ENCODE measurements at regions not wholly inside any gene's neighbourhood (a gene's known extent, or its start where the extent isn't known, plus 50 kb on each side); places are given as distances from the start of the nearest gene placed in this dataset.

DNA sequence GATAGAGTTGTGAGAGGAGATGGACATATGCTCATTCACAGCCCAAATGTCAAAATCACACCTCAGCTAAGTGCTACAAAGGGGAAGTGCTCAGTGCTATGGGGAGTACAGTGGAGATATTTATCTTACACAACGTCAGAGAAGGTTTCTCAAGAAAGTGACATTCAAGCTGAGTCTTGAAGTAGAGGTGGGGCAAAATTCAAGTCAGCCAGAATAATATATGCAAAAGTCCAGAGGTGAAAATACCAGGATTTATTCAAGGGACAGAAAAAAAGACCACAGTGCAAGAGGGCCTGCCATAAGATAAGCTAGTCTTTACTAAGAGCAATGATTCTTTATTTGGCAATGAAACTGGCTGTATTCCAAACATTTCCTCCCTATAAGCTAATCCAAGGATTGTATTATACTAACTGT is 327.8 kb upstream of the PIK3R1 start:
- ATAC-seq (ENCODE audit: poor library complexity), result no peak
- H3K27me3 Mint-ChIP-seq, result peaks cover 10% of the 10 kb centered on the region

DNA sequence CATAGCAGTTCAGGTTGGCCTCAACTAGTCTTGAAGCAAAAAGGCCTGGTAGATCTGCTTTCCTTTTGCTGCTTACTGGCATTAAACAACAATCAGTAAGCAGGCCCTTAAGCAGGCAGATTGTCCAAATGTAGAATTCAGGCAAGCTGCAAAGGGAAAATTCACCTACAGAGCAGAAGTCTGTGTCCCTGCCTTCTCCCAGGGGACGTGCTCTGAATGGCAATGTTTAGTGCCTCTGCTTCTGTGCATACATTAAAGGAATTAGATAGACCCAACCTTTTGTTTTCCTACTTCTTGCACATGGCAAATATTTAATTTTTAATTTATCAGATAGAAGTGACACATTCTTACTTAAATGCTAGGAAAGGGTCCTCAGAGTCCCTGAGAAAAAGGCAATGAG is 328.8 kb upstream of the PIK3R1 start:
- ATAC-seq (ENCODE audit: poor library complexity) (no peak), DNase-seq (no peak)
- H3K4me1 ChIP-seq (ENCODE audit: insufficient read depth, low read length), result no peaks in the 10 kb centered on the region
- Mint-ChIP-seq H3K27me3 (peaks cover 10% of the 10 kb centered on the region), H3K4me1 (ENCODE audit: low read depth) (no peaks in the 10 kb centered on the region), H3K27ac (no peak overlapping the region), H3K9me3 (no peaks in the 10 kb centered on the region), H3K4me3 (no peak overlapping the region), H3K36me3 (ENCODE audit: low read depth) (no peaks in the 10 kb centered on the region)
- intact Hi-C loops (cut with DNase I, micrococcal nuclease), result no loop called here
- CTCF ChIA-PET, result no interaction called here
- POLR2A ChIA-PET, result no interaction called here
- no peak overlapping the region for H3K4me3 ChIP-seq (ENCODE audit: low read length)
- H3K27me3 ChIP-seq (ENCODE audit: control insufficient read depth in 1 of 2, insufficient read depth in 2 of 2, low read length in 2 of 2), result no peaks in the 10 kb centered on the region
- TF ChIP-seq, protein P1, sequence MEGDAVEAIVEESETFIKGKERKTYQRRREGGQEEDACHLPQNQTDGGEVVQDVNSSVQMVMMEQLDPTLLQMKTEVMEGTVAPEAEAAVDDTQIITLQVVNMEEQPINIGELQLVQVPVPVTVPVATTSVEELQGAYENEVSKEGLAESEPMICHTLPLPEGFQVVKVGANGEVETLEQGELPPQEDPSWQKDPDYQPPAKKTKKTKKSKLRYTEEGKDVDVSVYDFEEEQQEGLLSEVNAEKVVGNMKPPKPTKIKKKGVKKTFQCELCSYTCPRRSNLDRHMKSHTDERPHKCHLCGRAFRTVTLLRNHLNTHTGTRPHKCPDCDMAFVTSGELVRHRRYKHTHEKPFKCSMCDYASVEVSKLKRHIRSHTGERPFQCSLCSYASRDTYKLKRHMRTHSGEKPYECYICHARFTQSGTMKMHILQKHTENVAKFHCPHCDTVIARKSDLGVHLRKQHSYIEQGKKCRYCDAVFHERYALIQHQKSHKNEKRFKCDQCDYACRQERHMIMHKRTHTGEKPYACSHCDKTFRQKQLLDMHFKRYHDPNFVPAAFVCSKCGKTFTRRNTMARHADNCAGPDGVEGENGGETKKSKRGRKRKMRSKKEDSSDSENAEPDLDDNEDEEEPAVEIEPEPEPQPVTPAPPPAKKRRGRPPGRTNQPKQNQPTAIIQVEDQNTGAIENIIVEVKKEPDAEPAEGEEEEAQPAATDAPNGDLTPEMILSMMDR (IDR thresholded peaks at IDR 0.05), result no peak
- no peak overlapping the region for H3K27ac ChIP-seq (ENCODE audit: low read depth in 1 of 2, low read length in 2 of 2)
- no peaks in the 10 kb centered on the region for H3K36me3 ChIP-seq (ENCODE audit: insufficient read depth, low read length)
- H3K9me3 ChIP-seq (ENCODE audit: control insufficient read depth in 1 of 2, insufficient read depth in 1 of 2, low read length in 2 of 2), result no peaks in the 10 kb centered on the region

More for the DNA sequence above, 327.8 kb upstream of the PIK3R1 start:
- no peak for DNase-seq
- Mint-ChIP-seq H3K4me1 (ENCODE audit: low read depth) (no peaks in the 10 kb centered on the region), H3K9me3 (no peaks in the 10 kb centered on the region), H3K4me3 (no peak overlapping the region), H3K27ac (no peak overlapping the region), H3K36me3 (ENCODE audit: low read depth) (no peaks in the 10 kb centered on the region)
- Histone ChIP-seq H3K4me1 (ENCODE audit: insufficient read depth, low read length) (no peaks in the 10 kb centered on the region), H3K27ac (ENCODE audit: low read depth in 1 of 2, low read length in 2 of 2) (no peak overlapping the region), H3K36me3 (ENCODE audit: insufficient read depth, low read length) (no peaks in the 10 kb centered on the region), H3K4me3 (ENCODE audit: low read length) (no peak overlapping the region), H3K9me3 (ENCODE audit: control insufficient read depth in 1 of 2, insufficient read depth in 1 of 2, low read length in 2 of 2) (no peaks in the 10 kb centered on the region), H3K27me3 (ENCODE audit: control insufficient read depth in 1 of 2, insufficient read depth in 2 of 2, low read length in 2 of 2) (no peaks in the 10 kb centered on the region)
- CTCF ChIA-PET, result no interaction called here
- TF ChIP-seq, protein P1 (IDR thresholded peaks at IDR 0.05), result no peak
- POLR2A ChIA-PET, result no interaction called here
- intact Hi-C loops (cut with DNase I, micrococcal nuclease), result no loop called here

DNA sequence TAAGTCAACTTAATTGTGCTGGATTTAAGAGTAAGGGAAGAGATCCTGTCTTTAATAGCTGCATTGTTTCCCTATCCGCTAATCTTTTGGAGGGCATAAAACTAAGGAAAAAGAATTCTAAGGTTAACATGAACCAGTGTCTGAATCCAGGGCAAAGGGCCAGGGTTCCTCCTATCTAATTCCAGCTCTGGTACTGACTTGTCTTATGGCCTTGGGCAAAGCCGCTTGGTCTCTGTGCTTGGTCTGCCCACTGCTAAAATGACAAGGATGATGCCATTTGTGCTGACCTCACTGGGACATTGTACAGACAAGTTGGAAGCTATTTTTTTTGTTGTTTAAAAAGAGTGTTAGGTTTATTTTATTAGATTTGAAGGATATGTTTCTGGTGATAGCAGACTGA is 334.7 kb upstream of the PIK3R1 start:
- no peaks in the 10 kb centered on the region for H3K9me3 Mint-ChIP-seq
- CTCF ChIA-PET, result no interaction called here
- DNase-seq, result no peak

More for the DNA sequence above, 334.7 kb upstream of the PIK3R1 start:
- H3K4me1 ChIP-seq (ENCODE audit: insufficient read depth, low read length), result no peaks in the 10 kb centered on the region
- no peak overlapping the region for H3K4me3 Mint-ChIP-seq
- peaks cover 4% of the 10 kb centered on the region for H3K27me3 Mint-ChIP-seq
- H3K36me3 Mint-ChIP-seq (ENCODE audit: low read depth), result no peaks in the 10 kb centered on the region
- no peaks in the 10 kb centered on the region for H3K4me1 Mint-ChIP-seq (ENCODE audit: low read depth)
- H3K27ac ChIP-seq (ENCODE audit: low read depth in 1 of 2, low read length in 2 of 2), result no peak overlapping the region
- TF ChIP-seq, protein P1 (IDR thresholded peaks at IDR 0.05), result no peak
- H3K4me3 ChIP-seq (ENCODE audit: low read length), result no peak overlapping the region
- POLR2A ChIA-PET, result no interaction called here
- no peak overlapping the region for H3K27ac Mint-ChIP-seq
- no peak for ATAC-seq (ENCODE audit: poor library complexity)
- H3K9me3 ChIP-seq (ENCODE audit: control insufficient read depth in 1 of 2, insufficient read depth in 1 of 2, low read length in 2 of 2), result no peaks in the 10 kb centered on the region
- intact Hi-C loops (cut with DNase I, micrococcal nuclease), result no loop called here
- H3K36me3 ChIP-seq (ENCODE audit: insufficient read depth, low read length), result no peaks in the 10 kb centered on the region
- H3K27me3 ChIP-seq (ENCODE audit: control insufficient read depth in 1 of 2, insufficient read depth in 2 of 2, low read length in 2 of 2), result peaks cover 0 to 3% of the 10 kb centered on the region in 2 experiments

Data from CD4-positive, alpha-beta T cell (primary cell).